GM12872 (cell line): ENCODE measurements at regions not wholly inside any gene's neighbourhood (a gene's known extent, or its start where the extent isn't known, plus 50 kb on each side); places are given as distances from the start of the nearest gene placed in this dataset.

Source experiments
- CTCF ChIP-seq: IDR thresholded peaks from 3 replicates; pipeline ENCODE4 v1.5.1; 2011; ENCODE audit warnings: low read depth, mild to moderate bottlenecking, low read length, moderate library complexity; ENCODE audit not compliant: insufficient read depth

- no peak for TF ChIP-seq CTCF
Measured at GRCh38 chr17:17423656-17424055, 53.1 kb upstream of the MED9 start.

GRCh38 chr17:17424552-17424951, 52.2 kb upstream of the MED9 start:
- no peak for TF ChIP-seq CTCF

- no peak for TF ChIP-seq CTCF
Measured at GRCh38 chr17:17425005-17425404, 51.8 kb upstream of the MED9 start.

GRCh38 chr17:17425591-17425990, 51.2 kb upstream of the MED9 start:
- TF ChIP-seq CTCF = no peak

- TF ChIP-seq CTCF = no peak
Measured at GRCh38 chr17:17426184-17426583, 50.6 kb upstream of the MED9 start.
